NCI-H510A treated with DMSO at 0.1 percent for 48 hours (cell line): ENCODE measurements at regions not wholly inside any gene's neighbourhood (a gene's known extent, or its start where the extent isn't known, plus 50 kb on each side); places are given as distances from the start of the nearest gene placed in this dataset.
A peak's percentile ranks its signal among the peaks of the same experiment; 100 is the strongest.
"Not testable (repeated sequence)": the region's sequence is repeated elsewhere in the genome, so short reads cannot be mapped to it uniquely, and the experiment has no call there.

Source experiments
- DNase-seq: peaks from one replicate; lab custom pipeline; 2025; lab: John Stamatoyannopoulos, UW

- not testable (repeated sequence) for DNase-seq
Measured at GRCh38 chr6:119726912-119727311, 377.4 kb upstream of the MAN1A1 start.

DNA sequence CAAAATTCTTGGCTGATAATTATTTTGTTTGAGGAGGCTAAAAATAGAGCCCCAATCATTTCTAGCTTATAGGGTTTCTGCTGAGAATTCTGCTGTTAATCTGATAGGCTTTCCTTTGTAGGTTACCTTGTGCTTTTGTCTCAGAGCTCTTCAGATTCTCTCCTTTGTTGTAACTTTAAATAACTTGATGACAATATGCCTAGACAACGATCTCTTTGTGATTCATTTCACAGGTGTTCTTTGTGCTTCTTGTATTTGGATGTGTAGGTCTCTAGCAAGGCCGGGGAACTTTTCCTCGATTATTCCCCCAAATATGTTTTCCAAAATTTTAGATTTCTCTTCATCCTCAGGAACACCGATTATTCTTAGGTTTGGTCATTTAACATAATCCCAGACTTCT is 376.5 kb upstream of the MAN1A1 start:
- no peak for DNase-seq

- no peak for DNase-seq
Measured at GRCh38 chr6:119720160-119720559, 370.6 kb upstream of the MAN1A1 start.

- DNase-seq, result no peak
Measured at GRCh38 chr6:119717942-119718341, 368.4 kb upstream of the MAN1A1 start.

DNA sequence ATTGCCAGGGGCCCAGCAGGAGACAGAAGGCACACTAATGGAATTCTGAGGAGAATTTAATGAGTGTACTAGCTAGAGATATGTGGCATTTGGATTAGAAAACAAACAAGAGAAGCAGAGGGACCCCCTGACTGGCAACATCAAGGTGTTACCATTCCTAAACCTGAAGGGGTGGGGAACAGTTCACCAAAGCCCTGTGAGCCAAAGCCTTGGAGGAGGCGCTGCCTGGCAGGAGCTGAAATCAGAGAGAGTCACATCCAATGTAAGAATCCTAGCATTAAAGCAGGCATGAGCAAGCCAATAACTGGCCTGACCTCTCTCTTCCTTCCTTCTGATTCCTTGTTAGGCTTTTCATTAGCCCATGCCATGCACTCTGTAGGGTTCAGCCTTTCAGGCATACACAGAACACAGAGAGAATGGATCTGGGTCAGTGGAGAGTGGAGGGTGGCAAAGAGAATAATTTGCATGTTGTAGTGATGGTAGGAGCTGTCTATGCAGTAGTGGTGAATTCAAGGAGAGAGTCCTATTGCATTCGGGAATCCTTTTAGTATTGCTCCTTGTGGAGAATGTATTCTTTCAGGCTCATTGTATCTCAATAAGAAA is 367.2 kb upstream of the MAN1A1 start:
- no peak for DNase-seq

DNA sequence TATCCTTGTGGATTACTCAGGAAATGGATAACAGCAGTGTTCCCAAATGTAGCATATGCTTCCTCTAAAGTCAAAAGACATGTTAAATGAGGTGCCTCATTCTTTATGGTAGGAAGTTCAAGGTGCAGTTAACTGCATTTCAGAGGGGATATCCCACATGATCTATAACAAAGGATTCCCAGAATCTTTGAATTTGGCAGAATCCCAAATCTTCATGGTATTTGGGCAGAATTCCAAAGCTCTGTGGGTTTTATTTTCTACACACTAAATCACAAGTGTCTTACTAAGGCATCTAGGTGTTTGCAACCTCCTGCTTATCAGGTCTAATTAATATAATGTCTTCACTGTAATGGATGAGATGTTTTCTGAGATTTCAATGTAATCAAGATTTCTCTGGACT is 364.3 kb upstream of the MAN1A1 start:
- no peak for DNase-seq

GRCh38 chr6:119686644-119687043 is 337.1 kb upstream of the MAN1A1 start:
- no peak for DNase-seq

GRCh38 chr6:119686240-119686639 is 336.7 kb upstream of the MAN1A1 start:
- no peak for DNase-seq

DNA sequence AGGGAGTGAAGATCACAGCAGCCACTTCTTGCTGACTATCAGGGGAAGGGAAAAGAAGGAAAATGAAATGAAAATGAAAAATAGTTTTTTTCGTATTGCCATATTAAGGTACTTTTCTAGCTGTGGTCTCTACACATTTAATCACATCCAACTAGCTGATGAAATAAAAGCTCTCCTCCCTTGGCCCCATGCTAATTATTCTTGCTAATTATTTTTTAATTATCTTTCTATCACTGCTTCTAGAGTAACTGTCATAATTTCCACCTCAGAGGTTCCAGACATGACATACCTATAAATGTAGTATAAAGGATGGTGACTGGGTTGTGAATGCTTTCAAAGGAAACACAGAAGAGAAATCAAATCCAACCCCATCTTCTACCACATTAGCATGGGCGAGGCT is 334.1 kb upstream of the MAN1A1 start:
- DNase-seq, result no peak

- peak; percentile 19 for DNase-seq
Measured at GRCh38 chr6:119683031-119683430, 333.5 kb upstream of the MAN1A1 start.

- DNase-seq, result no peak
Measured at GRCh38 chr6:119678961-119679360, 329.4 kb upstream of the MAN1A1 start.

GRCh38 chr6:119677384-119677783 is 327.8 kb upstream of the MAN1A1 start:
- no peak for DNase-seq

DNA sequence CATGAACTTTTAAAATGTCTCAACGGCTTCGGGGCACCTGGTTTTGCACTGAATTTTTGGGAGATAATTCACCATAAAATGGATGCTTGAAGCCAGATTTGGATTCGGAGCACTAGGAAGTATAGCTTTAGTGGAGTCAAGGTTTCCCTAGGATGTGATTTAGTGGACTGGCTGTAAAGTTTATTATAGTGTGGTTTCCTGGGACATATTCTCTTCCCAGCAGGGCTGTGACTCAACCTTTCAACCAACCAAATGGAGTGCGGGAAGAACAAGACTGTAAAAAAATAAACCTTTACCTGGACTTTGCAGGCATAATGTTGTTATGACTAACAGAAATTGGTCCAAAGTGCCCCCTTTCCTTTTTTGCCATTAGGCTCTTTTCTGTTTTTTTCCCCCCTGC is 327.4 kb upstream of the MAN1A1 start:
- DNase-seq, result no peak

- DNase-seq, result no peak
Measured at GRCh38 chr6:119676230-119676629, 326.7 kb upstream of the MAN1A1 start.

DNA sequence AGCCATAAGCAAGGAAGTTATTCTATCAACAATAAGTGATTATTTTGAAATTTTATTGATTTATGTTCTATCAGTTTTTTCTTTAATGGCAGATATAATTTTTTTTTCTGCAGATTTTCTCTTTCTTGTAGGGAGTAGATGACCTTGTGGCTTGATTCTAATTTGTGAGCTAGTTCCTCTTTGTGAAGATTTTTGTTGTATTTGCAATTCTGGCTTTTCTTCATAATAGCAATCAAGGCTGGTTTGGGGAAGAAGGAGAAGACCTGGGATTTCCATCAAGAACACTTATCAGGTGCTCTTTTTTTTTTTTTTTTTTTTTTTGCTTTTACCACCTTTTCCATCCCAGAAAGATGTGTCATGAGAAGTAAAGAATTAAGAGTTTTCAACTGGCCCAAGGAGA is 324.2 kb upstream of the MAN1A1 start:
- DNase-seq, result no peak

GRCh38 chr6:119672725-119673124 is 323.2 kb upstream of the MAN1A1 start:
- no peak for DNase-seq

DNA sequence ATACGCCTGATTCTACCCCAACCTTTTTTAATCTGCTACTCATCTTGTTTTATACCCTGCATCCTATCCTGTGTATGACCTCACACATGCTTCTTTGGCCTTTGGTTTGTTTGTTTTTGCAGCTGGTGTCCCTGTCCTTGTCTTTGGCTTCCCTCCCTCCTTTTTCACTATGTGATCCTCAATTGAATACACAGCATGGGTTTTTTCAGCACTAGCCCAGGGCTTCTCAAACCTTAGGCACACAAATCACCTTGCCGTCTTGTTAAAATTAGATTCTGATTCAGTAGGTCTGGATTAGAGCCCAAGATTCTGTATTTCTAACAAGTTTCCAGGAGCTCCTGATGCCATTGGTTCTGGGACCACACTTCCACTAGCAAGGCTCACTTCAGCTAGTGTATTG is 321.5 kb upstream of the MAN1A1 start:
- DNase-seq, result no peak

GRCh38 chr6:119669221-119669620 is 319.7 kb upstream of the MAN1A1 start:
- no peak for DNase-seq

- not testable (repeated sequence) for DNase-seq
Measured at GRCh38 chr6:119665432-119665831, 315.9 kb upstream of the MAN1A1 start.

GRCh38 chr6:119661628-119662027 is 312.1 kb upstream of the MAN1A1 start:
- no peak for DNase-seq

GRCh38 chr6:119661078-119661477 is 311.5 kb upstream of the MAN1A1 start:
- DNase-seq, result no peak

DNA sequence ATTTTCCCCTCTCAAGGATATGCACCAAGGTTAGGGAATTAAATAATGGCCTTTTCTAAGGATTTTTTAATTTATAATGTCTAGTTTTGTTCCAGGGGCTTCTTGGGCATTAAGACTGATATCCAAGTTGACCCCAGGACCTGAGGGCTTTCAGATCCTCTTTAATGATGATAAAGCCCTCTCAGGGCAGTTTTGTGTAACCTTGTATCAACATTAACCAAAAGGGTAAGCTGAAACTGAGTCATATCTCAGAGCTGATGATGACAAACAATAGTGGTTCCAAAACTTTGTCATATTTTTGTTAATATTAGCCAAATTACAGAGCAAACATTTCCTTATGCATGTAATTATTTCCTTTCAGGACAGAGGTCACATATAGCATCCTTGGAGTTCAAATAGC is 309.4 kb upstream of the MAN1A1 start:
- DNase-seq, result no peak

DNA sequence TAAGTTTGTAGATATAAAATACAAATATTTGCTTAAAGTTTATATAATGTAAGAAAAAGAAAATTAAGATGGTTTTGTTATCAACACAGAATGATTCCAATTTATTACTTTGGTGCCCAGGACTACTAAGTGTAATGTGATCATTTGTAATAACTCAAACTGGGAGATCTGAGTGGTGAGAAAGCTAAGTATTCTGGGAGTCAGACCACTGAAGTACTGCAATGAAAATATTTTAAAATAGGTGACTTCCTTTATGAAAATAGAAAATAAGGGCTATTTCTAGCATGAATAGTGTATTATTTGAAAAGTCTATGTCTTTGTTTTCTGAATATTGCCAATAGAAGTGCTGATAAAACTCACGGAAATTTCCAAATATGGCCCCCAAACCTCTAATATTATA is 305.6 kb upstream of the MAN1A1 start:
- no peak for DNase-seq

DNA sequence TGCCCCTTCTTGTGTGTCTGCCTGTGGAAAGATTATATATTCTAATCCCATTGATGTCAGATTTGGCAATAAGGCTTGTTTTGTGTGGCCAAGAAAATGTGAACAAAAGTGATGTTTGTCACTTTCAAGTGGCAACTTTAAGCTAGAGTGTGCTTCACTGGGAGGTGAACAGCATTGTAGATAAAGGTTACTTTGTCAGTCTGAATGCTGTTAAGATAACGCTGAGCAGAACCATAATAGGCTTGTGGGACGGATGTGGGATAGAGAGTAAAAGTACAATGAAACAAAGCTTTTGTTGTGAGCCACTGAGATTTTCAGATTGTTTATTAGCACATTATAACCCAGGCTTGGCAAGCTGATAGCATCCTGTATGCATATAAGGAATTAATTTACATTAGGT is 303.8 kb upstream of the MAN1A1 start:
- DNase-seq, result no peak

GRCh38 chr6:119649531-119649930 is 300.0 kb upstream of the MAN1A1 start:
- no peak for DNase-seq
